ENCODE measurements at regions not wholly inside any gene's neighbourhood (a gene's known extent, or its start where the extent isn't known, plus 50 kb on each side); places are given as distances from the start of the nearest gene placed in this dataset.

GRCh38 chr7:433558-433957 is 86.1 kb downstream of the PDGFA start:
- H3K27me3 ChIP-seq (ENCODE audit: control insufficient read depth, insufficient read depth, low read length): no peaks in the 10 kb centered on the region
- H3K9ac ChIP-seq: no peak overlapping the region
- no peak overlapping the region for H2AFZ ChIP-seq
- no peaks in the 10 kb centered on the region for H3K79me2 ChIP-seq
- H3K36me3 ChIP-seq (ENCODE audit: control insufficient read depth, insufficient read depth, low read length): no peaks in the 10 kb centered on the region
- H3K4me1 ChIP-seq: no peaks in the 10 kb centered on the region
- TF ChIP-seq CTCF (IDR thresholded peaks at IDR 0.05): no peak
- H3K4me2 ChIP-seq (ENCODE audit: low read length): no peak overlapping the region
- H3K27ac ChIP-seq: no peak overlapping the region
- H3K4me3 ChIP-seq (ENCODE audit: low read depth, low read length): no peak overlapping the region
- no peaks in the 10 kb centered on the region for H3K9me3 ChIP-seq (ENCODE audit: control insufficient read depth, low read length)

GRCh38 chr7:434891-435629 is 84.6 kb downstream of the PDGFA start:
- Histone ChIP-seq H3K27ac (no peak overlapping the region), H3K4me3 (ENCODE audit: low read depth, low read length) (no peak overlapping the region), H3K79me2 (no peaks in the 10 kb centered on the region), H3K27me3 (ENCODE audit: control insufficient read depth, insufficient read depth, low read length) (no peaks in the 10 kb centered on the region), H3K9me3 (ENCODE audit: control insufficient read depth, low read length) (no peaks in the 10 kb centered on the region), H3K9ac (no peak overlapping the region), H3K4me1 (no peaks in the 10 kb centered on the region), H3K4me2 (ENCODE audit: low read length) (no peak overlapping the region), H3K36me3 (ENCODE audit: control insufficient read depth, insufficient read depth, low read length) (no peaks in the 10 kb centered on the region), H2AFZ (no peak overlapping the region)
- no peak for TF ChIP-seq CTCF (IDR thresholded peaks at IDR 0.05)

- H3K27ac ChIP-seq: no peak overlapping the region
- H3K4me1 ChIP-seq: no peaks in the 10 kb centered on the region
- H3K9me3 ChIP-seq (ENCODE audit: control insufficient read depth, low read length): no peaks in the 10 kb centered on the region
- no peak for TF ChIP-seq CTCF (IDR thresholded peaks at IDR 0.05)
- H3K27me3 ChIP-seq (ENCODE audit: control insufficient read depth, insufficient read depth, low read length): no peaks in the 10 kb centered on the region
- H3K79me2 ChIP-seq: no peaks in the 10 kb centered on the region
- no peak overlapping the region for H3K4me2 ChIP-seq (ENCODE audit: low read length)
- H3K9ac ChIP-seq: no peak overlapping the region
- H3K36me3 ChIP-seq (ENCODE audit: control insufficient read depth, insufficient read depth, low read length): no peaks in the 10 kb centered on the region
- H2AFZ ChIP-seq: no peak overlapping the region
- no peak overlapping the region for H3K4me3 ChIP-seq (ENCODE audit: low read depth, low read length)
Measured at GRCh38 chr7:435630-436366, 83.8 kb downstream of the PDGFA start.

- Histone ChIP-seq H2AFZ (no peak overlapping the region), H3K79me2 (no peaks in the 10 kb centered on the region), H3K4me3 (ENCODE audit: low read depth, low read length) (no peak overlapping the region), H3K9ac (no peak overlapping the region), H3K4me1 (no peaks in the 10 kb centered on the region), H3K4me2 (ENCODE audit: low read length) (no peak overlapping the region), H3K9me3 (ENCODE audit: control insufficient read depth, low read length) (no peaks in the 10 kb centered on the region), H3K36me3 (ENCODE audit: control insufficient read depth, insufficient read depth, low read length) (no peaks in the 10 kb centered on the region), H3K27me3 (ENCODE audit: control insufficient read depth, insufficient read depth, low read length) (no peaks in the 10 kb centered on the region), H3K27ac (no peak overlapping the region)
- TF ChIP-seq CTCF (IDR thresholded peaks at IDR 0.05): no peak
Measured at GRCh38 chr7:436367-437128, 83.1 kb downstream of the PDGFA start.

Data from parathyroid adenoma (tissue), 2 donors.